Neutrophil (primary cell): ENCODE measurements at regions not wholly inside any gene's neighbourhood (a gene's known extent, or its start where the extent isn't known, plus 50 kb on each side); places are given as distances from the start of the nearest gene placed in this dataset.

Experiments
- H3K27ac ChIP-seq: fragments of 200-600 bp; sonication (generic); 2 replicates; pipeline ENCODE4 v1.5.1; 2016; ENCODE audit warnings: mild to moderate bottlenecking, moderate library complexity
- H3K27me3 ChIP-seq: fragments of 200-600 bp; sonication (generic); 2 replicates; pipeline ENCODE4 v1.6.0; 2016; ENCODE audit warnings: mild to moderate bottlenecking
- H3K36me3 ChIP-seq: fragments of 200-600 bp; sonication (generic); 2 replicates; pipeline ENCODE4 v1.5.1; 2017
- H3K4me1 ChIP-seq, 2 experiments: fragments of 200-600 bp in 1 of 2; sonication (generic) in 1 of 2; 1 replicate in 1 of 2; 2 replicates in 1 of 2; pipeline versions ENCODE4 v1.5.1 to v1.6.1; 2013 to 2016; ENCODE audit warnings: low read depth in 1 of 2, low read length in 1 of 2, mild to moderate bottlenecking in 1 of 2, moderate library complexity in 1 of 2; ENCODE audit not compliant: control insufficient read depth in 1 of 2, insufficient read depth in 1 of 2
- H3K4me3 ChIP-seq, 2 experiments: fragments of 200-600 bp in 1 of 2; sonication (generic) in 1 of 2; 1 replicate in 1 of 2; 2 replicates in 1 of 2; pipeline ENCODE4 v1.5.1; 2013 to 2016; ENCODE audit warnings: low read depth in 1 of 2, low read length in 1 of 2, mild to moderate bottlenecking in 1 of 2, moderate library complexity in 1 of 2
- H3K9me3 ChIP-seq: fragments of 200-600 bp; sonication (generic); 2 replicates; pipeline ENCODE4 v1.5.1; 2016
- CTCF ChIP-seq: fragments of 200-600 bp; sonication (generic); IDR thresholded peaks from 2 replicates; pipeline ENCODE4 v1.5.1; 2016; ENCODE audit warnings: antibody characterized with exemption

GRCh38 chr3:115217678-115218451, 70.8 kb upstream of the ZBTB20 start:
- Histone ChIP-seq H3K27me3 (peaks cover 41% of the 10 kb centered on the region), H3K27ac (no peak overlapping the region), H3K9me3 (no peaks in the 10 kb centered on the region), H3K36me3 (no peaks in the 10 kb centered on the region), H3K4me3 (no peak overlapping the region), H3K4me1 (peaks cover 27 to 35% of the 10 kb centered on the region in 2 experiments)
- TF ChIP-seq CTCF: no peak

- H3K27ac ChIP-seq: no peak overlapping the region
Observed at GRCh38 chr3:115218859-115219258, 71.8 kb upstream of the ZBTB20 start.

GRCh38 chr3:115224687-115225086, 77.6 kb upstream of the ZBTB20 start:
- Histone ChIP-seq H3K9me3 (no peaks in the 10 kb centered on the region), H3K27ac (no peak overlapping the region), H3K36me3 (no peaks in the 10 kb centered on the region), H3K4me1 (no peaks in the 10 kb centered on the region), H3K4me3 (no peak overlapping the region), H3K27me3 (peaks cover 94% of the 10 kb centered on the region)
- TF ChIP-seq CTCF: no peak

More at GRCh38 chr3:115218859-115219258, 71.8 kb upstream of the ZBTB20 start:
- Histone ChIP-seq H3K4me3 (no peak overlapping the region), H3K27me3 (peaks cover 48% of the 10 kb centered on the region), H3K4me1 (peaks cover 17 to 25% of the 10 kb centered on the region in 2 experiments), H3K9me3 (no peaks in the 10 kb centered on the region), H3K36me3 (no peaks in the 10 kb centered on the region)
- TF ChIP-seq CTCF: no peak

- Histone ChIP-seq H3K27ac (no peak overlapping the region), H3K4me1 (no peaks in the 10 kb centered on the region), H3K9me3 (no peaks in the 10 kb centered on the region), H3K27me3 (peaks cover 81% of the 10 kb centered on the region), H3K36me3 (no peaks in the 10 kb centered on the region), H3K4me3 (no peak overlapping the region)
- TF ChIP-seq CTCF: no peak
Observed at GRCh38 chr3:115226844-115227445, 79.9 kb upstream of the ZBTB20 start.

DNA sequence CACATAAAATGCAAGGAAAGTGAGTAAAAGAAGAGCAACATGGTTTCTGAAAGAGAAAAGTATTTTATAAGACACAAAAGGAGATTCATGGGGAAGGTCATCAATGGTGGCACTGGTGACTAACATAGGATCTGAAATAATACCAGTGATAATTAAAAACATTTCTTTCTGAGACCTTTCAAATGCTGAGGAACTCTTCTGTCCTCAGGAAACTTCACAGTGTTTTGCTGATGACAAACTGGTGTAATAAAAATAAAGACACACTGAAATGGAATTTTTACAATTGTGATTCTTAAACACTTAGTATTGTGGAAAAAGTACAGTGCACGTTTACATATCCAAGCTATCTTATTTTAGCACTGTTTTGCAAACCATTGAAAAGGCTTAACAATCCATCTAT, 80.4 kb upstream of the ZBTB20 start:
- peaks cover 76% of the 10 kb centered on the region for H3K27me3 ChIP-seq
- TF ChIP-seq CTCF: no peak
- no peaks in the 10 kb centered on the region for H3K9me3 ChIP-seq
- no peaks in the 10 kb centered on the region for H3K36me3 ChIP-seq
- no peaks in the 10 kb centered on the region for H3K4me1 ChIP-seq
- H3K4me3 ChIP-seq: no peak overlapping the region
- no peak overlapping the region for H3K27ac ChIP-seq
